DOHH2 (cell line): ENCODE measurements at regions not wholly inside any gene's neighbourhood (a gene's known extent, or its start where the extent isn't known, plus 50 kb on each side); places are given as distances from the start of the nearest gene placed in this dataset.

ENCODE experiments used
- EZH2phosphoT487 ChIP-seq: fragments of 200-600 bp; sonication (generic); IDR thresholded peaks from 2 replicates; pipeline ENCODE4 v1.6.1; 2017; ENCODE audit warnings: borderline replicate concordance, mild to moderate bottlenecking, antibody characterized with exemption, low read length, moderate library complexity, mixed read lengths
- TF ChIP-seq, protein P1 (sequence below): fragments of 200-600 bp; sonication (generic); IDR thresholded peaks from one replicate; pipeline ENCODE4 v1.5.1; 2014; ENCODE audit warnings: antibody characterized with exemption, mild to moderate bottlenecking, low read depth, low read length; ENCODE audit not compliant: poor library complexity, severe bottlenecking

DNA sequence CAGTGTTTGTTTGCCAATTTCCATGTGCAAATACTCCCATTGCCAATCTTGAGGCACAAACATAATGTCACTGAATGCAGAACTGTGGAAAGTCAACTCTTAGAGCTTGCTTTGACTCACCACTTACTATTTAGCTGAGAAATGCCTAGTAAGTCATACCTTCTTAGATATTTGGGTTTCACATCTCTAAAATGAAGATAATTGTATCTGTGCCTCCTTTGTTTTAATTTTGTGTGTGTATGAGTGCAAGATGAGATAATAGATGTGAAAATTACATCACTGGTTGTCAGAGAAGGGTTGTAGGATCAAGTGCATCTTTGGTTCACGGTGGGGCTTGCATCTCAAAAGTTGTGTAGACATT lies 407.5 kb downstream of the INHBA start:
- TF ChIP-seq, protein P1, sequence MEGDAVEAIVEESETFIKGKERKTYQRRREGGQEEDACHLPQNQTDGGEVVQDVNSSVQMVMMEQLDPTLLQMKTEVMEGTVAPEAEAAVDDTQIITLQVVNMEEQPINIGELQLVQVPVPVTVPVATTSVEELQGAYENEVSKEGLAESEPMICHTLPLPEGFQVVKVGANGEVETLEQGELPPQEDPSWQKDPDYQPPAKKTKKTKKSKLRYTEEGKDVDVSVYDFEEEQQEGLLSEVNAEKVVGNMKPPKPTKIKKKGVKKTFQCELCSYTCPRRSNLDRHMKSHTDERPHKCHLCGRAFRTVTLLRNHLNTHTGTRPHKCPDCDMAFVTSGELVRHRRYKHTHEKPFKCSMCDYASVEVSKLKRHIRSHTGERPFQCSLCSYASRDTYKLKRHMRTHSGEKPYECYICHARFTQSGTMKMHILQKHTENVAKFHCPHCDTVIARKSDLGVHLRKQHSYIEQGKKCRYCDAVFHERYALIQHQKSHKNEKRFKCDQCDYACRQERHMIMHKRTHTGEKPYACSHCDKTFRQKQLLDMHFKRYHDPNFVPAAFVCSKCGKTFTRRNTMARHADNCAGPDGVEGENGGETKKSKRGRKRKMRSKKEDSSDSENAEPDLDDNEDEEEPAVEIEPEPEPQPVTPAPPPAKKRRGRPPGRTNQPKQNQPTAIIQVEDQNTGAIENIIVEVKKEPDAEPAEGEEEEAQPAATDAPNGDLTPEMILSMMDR: no peak
- TF ChIP-seq EZH2phosphoT487: no peak
